GM10266 (cell line): ENCODE measurements at regions not wholly inside any gene's neighbourhood (a gene's known extent, or its start where the extent isn't known, plus 50 kb on each side); places are given as distances from the start of the nearest gene placed in this dataset.

ENCODE experiments used
- DNase-seq: peaks from one replicate; pipeline ENCODE4 v3.0.0; 2012; ENCODE audit errors: extremely low spot score
- CTCF ChIP-seq: IDR thresholded peaks from 2 replicates; pipeline ENCODE4 v1.5.1; 2012; ENCODE audit warnings: mild to moderate bottlenecking, low read depth; ENCODE audit not compliant: control insufficient read depth, insufficient read depth; ENCODE audit errors: missing control alignments

GRCh38 chr4:14289708-14290107 lies 662.2 kb upstream of the BOD1L1 start:
- DNase-seq = no peak
- no peak for TF ChIP-seq CTCF

GRCh38 chr4:14293582-14293981 lies 666.1 kb upstream of the BOD1L1 start:
- no peak for TF ChIP-seq CTCF
- DNase-seq = no peak

- no peak for TF ChIP-seq CTCF
- no peak for DNase-seq
Observed at GRCh38 chr4:14294611-14295010, 667.1 kb upstream of the BOD1L1 start.

GRCh38 chr4:14299166-14299565 lies 671.6 kb upstream of the BOD1L1 start:
- no peak for DNase-seq
- no peak for TF ChIP-seq CTCF

GRCh38 chr4:14302021-14302420 lies 674.5 kb upstream of the BOD1L1 start:
- no peak for DNase-seq
- TF ChIP-seq CTCF = no peak

GRCh38 chr4:14303856-14304255 lies 676.3 kb upstream of the BOD1L1 start:
- no peak for TF ChIP-seq CTCF
- no peak for DNase-seq

- no peak for TF ChIP-seq CTCF
- DNase-seq = no peak
Observed at GRCh38 chr4:14308229-14308651, 680.7 kb upstream of the BOD1L1 start.
